ENCODE measurements at regions not wholly inside any gene's neighbourhood (a gene's known extent, or its start where the extent isn't known, plus 50 kb on each side); places are given as distances from the start of the nearest gene placed in this dataset.

- H3K36me3 ChIP-seq (replicated peaks; ENCODE audit: low read depth, low read length) = no peaks in the 10 kb centered on the region
- no peaks in the 10 kb centered on the region for H3K79me2 ChIP-seq (ENCODE audit: low read length)
- no peak overlapping the region for H3K4me2 ChIP-seq (ENCODE audit: low read length)
- no peak overlapping the region for H2AFZ ChIP-seq (ENCODE audit: low read depth, low read length)
- no peak overlapping the region for H3K9ac ChIP-seq (ENCODE audit: low read length)
- no peaks in the 10 kb centered on the region for H4K20me1 ChIP-seq (ENCODE audit: insufficient read depth, low read length)
- no peak overlapping the region for H3K4me3 ChIP-seq (ENCODE audit: low read length)
- no peak overlapping the region for H3K27ac ChIP-seq (ENCODE audit: low read length)
- no peak for TF ChIP-seq EZH2phosphoT487 (IDR thresholded peaks at IDR 0.05; ENCODE audit: low read depth)
- no peaks in the 10 kb centered on the region for H3K9me3 ChIP-seq (ENCODE audit: insufficient read depth, low read length)
- 0 out of 2 replicates have a peak, but pooled peaks cover 3% of the 10 kb centered on the region for H3K27me3 ChIP-seq (ENCODE audit: low read depth, low read length)
- no peaks in the 10 kb centered on the region for H3K4me1 ChIP-seq (ENCODE audit: low read length)
Measured at GRCh38 chr12:14058717-14059116, 77.3 kb upstream of the GRIN2B start.

GRCh38 chr12:14059548-14059947 is 78.1 kb upstream of the GRIN2B start:
- Histone ChIP-seq H2AFZ (ENCODE audit: low read depth, low read length) (no peak overlapping the region), H3K4me2 (ENCODE audit: low read length) (no peak overlapping the region), H3K36me3 (replicated peaks; ENCODE audit: low read depth, low read length) (no peaks in the 10 kb centered on the region), H4K20me1 (ENCODE audit: insufficient read depth, low read length) (no peaks in the 10 kb centered on the region), H3K27ac (ENCODE audit: low read length) (no peak overlapping the region), H3K4me3 (ENCODE audit: low read length) (no peak overlapping the region), H3K79me2 (ENCODE audit: low read length) (no peaks in the 10 kb centered on the region), H3K9ac (ENCODE audit: low read length) (no peak overlapping the region), H3K4me1 (ENCODE audit: low read length) (peaks cover 6% of the 10 kb centered on the region; the same call in 1 of the 2 replicates), H3K9me3 (ENCODE audit: insufficient read depth, low read length) (no peaks in the 10 kb centered on the region), H3K27me3 (ENCODE audit: low read depth, low read length) (0 out of 2 replicates have a peak, but pooled peaks cover 3% of the 10 kb centered on the region)
- TF ChIP-seq EZH2phosphoT487 (IDR thresholded peaks at IDR 0.05; ENCODE audit: low read depth) (no peak), CTCF (IDR thresholded peaks at IDR 0.05; ENCODE audit: low read depth, low read length) (no peak)

- no peaks in the 10 kb centered on the region for H4K20me1 ChIP-seq (ENCODE audit: insufficient read depth, low read length)
- no peaks in the 10 kb centered on the region for H3K36me3 ChIP-seq (replicated peaks; ENCODE audit: low read depth, low read length)
- peaks cover 28% of the 10 kb centered on the region for H3K4me1 ChIP-seq (ENCODE audit: low read length)
- TF ChIP-seq CTCF (IDR thresholded peaks at IDR 0.05; ENCODE audit: low read depth, low read length) = no peak
- no peak for TF ChIP-seq EZH2phosphoT487 (IDR thresholded peaks at IDR 0.05; ENCODE audit: low read depth)
- H3K27ac ChIP-seq (ENCODE audit: low read length) = peak overlapping the region; percentile 61
- H3K9ac ChIP-seq (ENCODE audit: low read length) = peak overlapping the region; percentile 8; the same call in 1 of the 2 replicates
- H3K4me2 ChIP-seq (ENCODE audit: low read length) = peak overlapping the region; percentile 66
- H3K4me3 ChIP-seq (ENCODE audit: low read length) = peak overlapping the region; percentile 61
- H3K79me2 ChIP-seq (ENCODE audit: low read length) = no peaks in the 10 kb centered on the region
- H3K27me3 ChIP-seq (ENCODE audit: low read depth, low read length) = no peaks in the 10 kb centered on the region
- H3K9me3 ChIP-seq (ENCODE audit: insufficient read depth, low read length) = no peaks in the 10 kb centered on the region
- 0 out of 2 replicates have a peak overlapping the region, but pooled peaks have one; percentile 22 for H2AFZ ChIP-seq (ENCODE audit: low read depth, low read length)
Measured at GRCh38 chr12:14065616-14066015, 84.2 kb upstream of the GRIN2B start.

- H2AFZ ChIP-seq (ENCODE audit: low read depth, low read length) = 0 out of 2 replicates have a peak overlapping the region, but pooled peaks have one; percentile 22
- no peaks in the 10 kb centered on the region for H3K27me3 ChIP-seq (ENCODE audit: low read depth, low read length)
- no peaks in the 10 kb centered on the region for H3K9me3 ChIP-seq (ENCODE audit: insufficient read depth, low read length)
- H3K27ac ChIP-seq (ENCODE audit: low read length) = peak overlapping the region; percentile 61
- TF ChIP-seq CTCF (IDR thresholded peaks at IDR 0.05; ENCODE audit: low read depth, low read length) (no peak), EZH2phosphoT487 (IDR thresholded peaks at IDR 0.05; ENCODE audit: low read depth) (no peak)
- no peaks in the 10 kb centered on the region for H3K79me2 ChIP-seq (ENCODE audit: low read length)
- H3K9ac ChIP-seq (ENCODE audit: low read length) = no peak overlapping the region; the same call in 1 of the 2 replicates
- H3K4me3 ChIP-seq (ENCODE audit: low read length) = no peak overlapping the region
- peak overlapping the region; percentile 66 for H3K4me2 ChIP-seq (ENCODE audit: low read length)
- peaks cover 28% of the 10 kb centered on the region for H3K4me1 ChIP-seq (ENCODE audit: low read length)
- H3K36me3 ChIP-seq (replicated peaks; ENCODE audit: low read depth, low read length) = no peaks in the 10 kb centered on the region
- H4K20me1 ChIP-seq (ENCODE audit: insufficient read depth, low read length) = no peaks in the 10 kb centered on the region
Measured at GRCh38 chr12:14066021-14066420, 84.6 kb upstream of the GRIN2B start.

Measured in OCI-LY3 (cell line).